ENCODE measurements at regions not wholly inside any gene's neighbourhood (a gene's known extent, or its start where the extent isn't known, plus 50 kb on each side); places are given as distances from the start of the nearest gene placed in this dataset.
A peak's percentile ranks its signal among the peaks of the same experiment; 100 is the strongest.

DNA sequence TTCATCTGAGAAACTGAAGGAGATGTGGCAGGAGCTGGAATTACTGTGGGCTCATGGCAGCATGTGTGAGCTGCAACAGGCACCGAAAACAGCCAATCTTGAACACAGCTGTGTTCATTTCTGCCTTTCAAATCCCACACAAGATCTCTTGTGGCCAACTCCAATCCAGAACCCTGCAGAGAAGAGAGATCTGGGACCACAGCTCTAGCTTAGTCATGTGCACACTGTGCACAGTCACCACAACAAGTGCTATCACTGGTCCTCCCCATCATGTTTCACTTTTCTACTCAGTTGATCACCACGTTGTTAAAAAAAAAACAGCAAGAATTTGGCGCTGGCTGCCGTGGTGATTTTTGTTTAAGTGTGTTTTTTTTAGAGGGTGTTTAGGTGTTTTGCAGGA is 254.5 kb upstream of the ELAC2 start:
- H4K8ac ChIP-seq (replicated peaks; ENCODE audit: insufficient read length, low read depth, low read length) = peak overlapping the region; percentile 51
- H2AK5ac ChIP-seq (ENCODE audit: insufficient read length, low read length) = no peak overlapping the region
- H3K27ac Mint-ChIP-seq = no peak overlapping the region
- no peaks in the 10 kb centered on the region for H3K27me3 ChIP-seq (ENCODE audit: insufficient read depth, low read length)
- H3K9ac ChIP-seq (ENCODE audit: extremely low read depth, insufficient read length, low read length) = no peak overlapping the region
- H3K27me3 Mint-ChIP-seq (ENCODE audit: low read depth) = no peaks in the 10 kb centered on the region; the same call in 1 of the 2 replicates
- H2BK5ac ChIP-seq (ENCODE audit: insufficient read length, low read length) = no peak overlapping the region
- H4K5ac ChIP-seq (ENCODE audit: insufficient read length, low read depth, low read length) = peak overlapping the region; percentile 48
- TF ChIP-seq, protein P1, sequence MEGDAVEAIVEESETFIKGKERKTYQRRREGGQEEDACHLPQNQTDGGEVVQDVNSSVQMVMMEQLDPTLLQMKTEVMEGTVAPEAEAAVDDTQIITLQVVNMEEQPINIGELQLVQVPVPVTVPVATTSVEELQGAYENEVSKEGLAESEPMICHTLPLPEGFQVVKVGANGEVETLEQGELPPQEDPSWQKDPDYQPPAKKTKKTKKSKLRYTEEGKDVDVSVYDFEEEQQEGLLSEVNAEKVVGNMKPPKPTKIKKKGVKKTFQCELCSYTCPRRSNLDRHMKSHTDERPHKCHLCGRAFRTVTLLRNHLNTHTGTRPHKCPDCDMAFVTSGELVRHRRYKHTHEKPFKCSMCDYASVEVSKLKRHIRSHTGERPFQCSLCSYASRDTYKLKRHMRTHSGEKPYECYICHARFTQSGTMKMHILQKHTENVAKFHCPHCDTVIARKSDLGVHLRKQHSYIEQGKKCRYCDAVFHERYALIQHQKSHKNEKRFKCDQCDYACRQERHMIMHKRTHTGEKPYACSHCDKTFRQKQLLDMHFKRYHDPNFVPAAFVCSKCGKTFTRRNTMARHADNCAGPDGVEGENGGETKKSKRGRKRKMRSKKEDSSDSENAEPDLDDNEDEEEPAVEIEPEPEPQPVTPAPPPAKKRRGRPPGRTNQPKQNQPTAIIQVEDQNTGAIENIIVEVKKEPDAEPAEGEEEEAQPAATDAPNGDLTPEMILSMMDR (conservative IDR thresholded peaks at IDR 0.05) = no peak
- H3K36me3 Mint-ChIP-seq (ENCODE audit: insufficient read depth in 1 of 3, low read depth in 3 of 3) = no peaks in the 10 kb centered on the region
- DNase-seq = no peak
- no peak overlapping the region for H3K4ac ChIP-seq (ENCODE audit: low read depth, low read length)
- H2AFZ ChIP-seq (ENCODE audit: low read length) = no peak overlapping the region
- H2BK15ac ChIP-seq (ENCODE audit: low read depth, low read length) = no peak overlapping the region
- no peak overlapping the region for H3K14ac ChIP-seq (ENCODE audit: insufficient read depth, low read length)
- H3K18ac ChIP-seq (ENCODE audit: insufficient read length, low read depth, low read length) = no peak overlapping the region
- H3K27ac ChIP-seq (ENCODE audit: insufficient read length, low read depth, low read length) = no peak overlapping the region
- no peaks in the 10 kb centered on the region for H3K4me1 ChIP-seq (ENCODE audit: insufficient read depth, low read length)
- H3K79me1 ChIP-seq (ENCODE audit: insufficient read depth, low read depth, low read length, poor library complexity, severe bottlenecking) = no peaks in the 10 kb centered on the region
- H3K9me3 ChIP-seq (ENCODE audit: control insufficient read depth, low read depth, low read length) = no peaks in the 10 kb centered on the region
- no peaks in the 10 kb centered on the region for H4K20me1 ChIP-seq (ENCODE audit: control insufficient read depth, insufficient read depth, insufficient read length)
- no peak overlapping the region for H2BK20ac ChIP-seq (ENCODE audit: low read depth, low read length, poor library complexity, severe bottlenecking)
- no CpG with 5 or more reads among the region's 4 CpGs for WGBS (ENCODE audit: extremely low coverage, insufficient read length, low lambda C conversion rate)
- H3K4me3 Mint-ChIP-seq = no peak overlapping the region
- no peaks in the 10 kb centered on the region for H3K23me2 ChIP-seq (ENCODE audit: insufficient read length, low read depth, low read length, poor library complexity, severe bottlenecking)
- no peak overlapping the region for H4K91ac ChIP-seq (ENCODE audit: insufficient read length, low read depth, low read length)
- H3K9me3 Mint-ChIP-seq = no peaks in the 10 kb centered on the region
- H3K23ac ChIP-seq (ENCODE audit: insufficient read length, low read depth, low read length) = no peak overlapping the region
- no peak overlapping the region for H2BK12ac ChIP-seq (ENCODE audit: insufficient read length, low read depth, low read length)
- H3K56ac ChIP-seq (ENCODE audit: insufficient read length, low read depth, low read length) = no peak overlapping the region
- no peak overlapping the region for H3K4me2 ChIP-seq (ENCODE audit: insufficient read depth, insufficient read length, low read length)
- no peak overlapping the region for H3T11ph ChIP-seq (ENCODE audit: low read length)
- H2BK120ac ChIP-seq (ENCODE audit: low read depth, low read length, poor library complexity, severe bottlenecking) = no peak overlapping the region
- H3K4me1 Mint-ChIP-seq = no peaks in the 10 kb centered on the region
- H3K79me2 ChIP-seq (ENCODE audit: insufficient read depth, low read length) = no peaks in the 10 kb centered on the region

Data from H9 (cell line).